ENCODE measurements at regions not wholly inside any gene's neighbourhood (a gene's known extent, or its start where the extent isn't known, plus 50 kb on each side); places are given as distances from the start of the nearest gene placed in this dataset.

GRCh38 chr13:73741111-73741510 is 393.1 kb downstream of the KLF12 start:
- DNase-seq: no peak

DNA sequence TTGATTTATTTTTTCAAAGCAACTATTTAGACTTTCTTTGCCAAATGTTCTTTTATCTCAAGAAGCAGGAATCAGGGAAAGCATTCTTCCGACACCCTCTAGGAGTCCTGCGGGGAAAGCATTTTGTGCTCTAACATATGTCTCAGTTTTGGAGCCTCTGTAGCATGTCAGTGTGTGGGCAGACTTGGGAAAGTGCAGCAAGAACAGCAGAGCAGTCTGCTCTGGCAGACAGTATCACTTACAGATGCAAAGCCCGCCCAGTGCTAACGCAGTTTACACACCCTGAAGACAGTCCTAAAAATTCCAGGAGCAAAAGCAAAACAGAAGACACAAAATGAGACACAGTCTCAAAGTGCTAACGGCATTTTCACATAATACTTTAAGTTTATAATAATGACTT is 393.5 kb downstream of the KLF12 start:
- DNase-seq: no peak

DNA sequence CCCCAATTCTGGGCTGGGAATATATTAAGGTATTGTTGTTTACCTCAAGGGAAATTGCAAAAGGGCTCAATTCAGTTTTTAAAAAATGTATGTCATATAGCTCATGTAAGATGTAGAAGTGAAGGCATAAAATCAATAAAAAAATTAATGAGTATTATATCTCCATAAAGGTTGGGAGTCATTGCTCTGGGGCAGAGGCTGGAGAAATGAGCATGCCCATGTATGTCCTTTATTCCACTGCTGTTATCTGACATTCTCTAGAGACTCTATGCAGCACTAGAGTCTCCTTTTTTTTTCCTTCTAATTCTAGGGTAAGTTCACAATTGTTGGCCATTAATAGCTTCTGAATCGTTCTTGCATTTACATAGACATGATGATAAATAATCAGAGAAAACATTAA is 394.8 kb downstream of the KLF12 start:
- DNase-seq: no peak

DNA sequence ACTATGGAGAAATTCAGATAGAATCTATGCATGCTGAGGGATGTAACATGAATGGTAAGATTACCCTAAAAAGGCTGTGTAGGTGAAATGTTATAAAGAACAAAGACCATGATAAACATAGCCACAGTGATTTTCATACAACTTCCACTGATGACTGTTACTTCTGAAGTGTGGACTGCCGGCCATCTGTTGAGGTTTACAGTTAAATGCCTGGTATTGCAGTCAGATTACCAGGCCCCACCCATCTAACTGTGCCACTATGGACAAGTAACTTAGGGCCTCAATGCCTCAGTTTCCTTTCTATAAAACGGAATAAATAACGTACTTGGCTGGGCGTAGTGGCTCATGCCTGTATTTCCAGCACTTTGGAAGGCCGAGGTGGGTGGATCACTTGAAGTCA is 395.6 kb downstream of the KLF12 start:
- DNase-seq: no peak

GRCh38 chr13:73737214-73737613 is 397.0 kb downstream of the KLF12 start:
- no peak for DNase-seq

DNA sequence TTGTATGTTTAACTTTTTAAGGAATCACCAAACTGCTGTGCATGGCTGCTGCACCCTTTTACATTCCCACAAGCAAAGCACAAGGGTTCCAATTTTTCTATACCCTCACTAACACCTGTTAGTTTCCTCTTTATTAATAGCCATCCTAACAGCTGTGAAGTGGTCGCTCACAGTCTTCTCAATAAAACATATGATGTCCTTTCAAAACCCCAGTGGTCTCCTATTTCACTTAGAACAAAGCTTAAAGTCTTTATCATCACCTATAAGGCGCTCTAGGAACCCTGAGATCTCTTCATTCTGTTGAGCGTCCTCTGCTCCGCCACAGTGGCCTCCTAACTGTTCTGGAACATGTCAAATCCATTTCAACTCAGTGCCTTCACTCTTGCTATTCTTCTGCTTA is 400.5 kb downstream of the KLF12 start:
- DNase-seq: no peak

DNA sequence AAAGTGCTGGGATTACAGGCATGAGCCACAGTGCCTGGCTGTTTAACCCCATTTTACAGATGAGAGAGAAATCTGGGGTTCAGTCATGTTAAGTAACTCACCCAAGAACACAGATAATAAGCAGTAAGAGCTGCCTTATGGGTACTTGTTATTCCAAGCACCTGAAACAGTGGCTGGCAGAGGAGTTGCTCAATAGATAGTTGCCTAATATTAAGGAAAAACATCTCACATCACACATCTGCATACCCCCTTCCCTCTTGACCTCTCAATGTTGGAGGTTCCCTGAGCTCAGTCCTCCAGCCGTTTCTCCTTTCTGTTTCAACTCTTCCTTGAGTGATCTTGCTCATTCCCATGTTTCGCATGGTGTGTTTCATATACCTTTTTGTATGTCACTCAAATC is 401.9 kb downstream of the KLF12 start:
- DNase-seq: no peak

DNA sequence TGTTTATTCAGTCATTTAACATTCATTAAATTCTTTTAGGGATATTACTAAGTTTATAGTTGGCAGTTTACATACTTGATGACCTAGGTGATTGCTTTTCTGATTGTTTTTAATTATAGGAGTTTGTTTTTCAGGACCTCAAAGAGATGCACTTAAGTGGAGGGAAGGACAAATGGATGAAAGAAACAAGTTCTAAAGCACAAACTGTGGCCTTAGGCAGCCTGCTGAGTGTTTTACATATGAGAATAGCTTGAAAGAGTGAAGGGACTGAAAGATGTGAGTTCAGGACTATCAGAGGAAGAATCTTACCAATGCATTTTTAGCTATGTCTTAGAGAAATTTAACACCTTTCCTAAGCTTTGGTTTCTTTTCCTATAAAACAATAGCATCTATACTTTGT is 402.6 kb downstream of the KLF12 start:
- DNase-seq: no peak

GRCh38 chr13:73730014-73730413 is 404.2 kb downstream of the KLF12 start:
- no peak for DNase-seq

DNA sequence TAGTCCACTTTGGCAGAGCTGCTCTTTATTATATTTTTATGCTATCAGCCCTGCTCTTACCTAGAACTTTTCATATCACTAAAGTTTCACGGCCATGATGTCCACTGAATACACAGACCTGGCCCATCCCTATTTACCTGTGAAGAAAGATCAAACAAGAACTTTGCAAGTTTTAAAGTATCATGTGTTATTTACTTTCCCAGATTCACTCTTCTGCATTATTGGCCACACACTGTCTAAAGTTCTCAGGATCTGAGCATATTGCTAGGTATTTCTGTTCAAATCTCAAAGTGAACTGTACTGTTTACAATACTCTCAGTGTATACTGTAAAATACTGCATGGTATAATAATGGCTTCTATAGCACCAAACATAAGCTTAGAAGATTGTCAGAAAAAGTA is 405.2 kb downstream of the KLF12 start:
- DNase-seq: no peak

- DNase-seq: peak; percentile 55
Measured at GRCh38 chr13:73722120-73722519, 412.1 kb downstream of the KLF12 start.

- no peak for DNase-seq
Measured at GRCh38 chr13:73721571-73721970, 412.6 kb downstream of the KLF12 start.

DNA sequence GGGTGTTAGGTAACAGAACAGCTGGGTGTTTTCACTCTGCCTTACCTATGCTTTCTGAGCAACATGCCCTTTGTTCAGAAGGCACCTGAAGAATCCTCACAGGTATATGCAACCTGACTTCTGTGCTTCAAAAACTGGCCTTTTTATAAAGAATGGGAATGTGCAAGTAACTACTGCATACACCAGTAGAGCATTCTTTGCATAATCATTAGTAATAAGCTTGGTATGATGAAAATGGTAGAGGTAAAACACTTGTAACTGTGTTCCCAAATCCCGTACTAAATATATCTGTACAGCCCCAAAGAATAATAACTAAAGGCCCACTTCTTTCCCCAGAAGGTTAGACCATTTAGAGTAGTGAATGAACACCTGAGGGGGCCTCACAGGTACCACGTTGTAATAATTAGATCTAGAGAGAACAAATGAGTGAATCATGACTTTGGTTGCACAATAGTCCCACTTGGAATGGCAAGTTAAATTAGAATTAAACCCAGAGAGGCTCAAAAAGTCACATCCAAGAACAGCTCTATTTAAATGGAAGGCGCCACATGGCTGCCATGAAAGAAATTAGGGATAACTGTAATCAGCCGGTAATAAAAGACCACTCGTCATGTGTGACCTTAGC is 413.9 kb downstream of the KLF12 start:
- DNase-seq: no peak

GRCh38 chr13:73718246-73718645 is 416.0 kb downstream of the KLF12 start:
- DNase-seq: no peak

DNA sequence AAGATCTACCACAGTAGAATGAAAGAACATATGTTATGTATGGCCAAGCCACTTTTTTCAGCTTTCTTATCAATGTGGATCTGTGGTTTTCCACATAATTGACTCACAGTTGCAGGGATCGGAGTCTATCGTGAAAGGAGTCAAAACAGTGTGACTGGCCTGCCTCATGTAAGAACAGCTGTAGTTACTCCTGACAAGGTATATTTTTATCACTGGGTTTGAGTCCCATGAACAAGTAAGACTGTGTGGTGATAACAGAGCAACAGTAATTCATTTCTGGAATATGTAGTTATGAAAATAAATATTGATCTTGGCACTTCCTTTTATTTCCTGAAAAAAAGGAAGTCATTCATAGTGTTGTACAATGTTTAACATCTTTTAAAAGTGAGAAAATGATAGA is 416.6 kb downstream of the KLF12 start:
- no peak for DNase-seq

- no peak for DNase-seq
Measured at GRCh38 chr13:73715911-73716510, 418.2 kb downstream of the KLF12 start.

- no peak for DNase-seq
Measured at GRCh38 chr13:73715114-73715910, 418.9 kb downstream of the KLF12 start.

- no peak for DNase-seq
Measured at GRCh38 chr13:73714522-73714921, 419.7 kb downstream of the KLF12 start.

GRCh38 chr13:73708393-73708985 is 425.7 kb downstream of the KLF12 start:
- peak; percentile 56 for DNase-seq

DNA sequence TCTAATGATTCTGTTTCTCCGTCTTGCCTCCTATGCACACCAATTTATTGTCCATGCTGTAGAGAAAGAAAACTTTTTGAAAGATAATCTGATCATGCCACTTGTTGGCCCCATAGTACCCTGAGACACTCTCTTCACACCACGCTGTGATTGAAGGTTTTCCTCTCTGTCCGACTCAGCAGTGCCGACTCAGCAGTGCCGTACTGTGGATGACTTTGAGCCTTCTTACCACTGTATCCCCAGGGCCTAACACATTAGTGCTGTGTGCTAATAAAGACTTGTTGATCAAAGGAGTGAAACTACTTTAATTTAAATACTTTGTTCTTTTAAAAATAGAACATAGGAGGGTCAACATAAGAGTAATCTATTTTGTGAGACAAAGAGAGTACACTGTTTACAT is 429.6 kb downstream of the KLF12 start:
- no peak for DNase-seq

GRCh38 chr13:73703606-73704005 is 430.6 kb downstream of the KLF12 start:
- DNase-seq: no peak

DNA sequence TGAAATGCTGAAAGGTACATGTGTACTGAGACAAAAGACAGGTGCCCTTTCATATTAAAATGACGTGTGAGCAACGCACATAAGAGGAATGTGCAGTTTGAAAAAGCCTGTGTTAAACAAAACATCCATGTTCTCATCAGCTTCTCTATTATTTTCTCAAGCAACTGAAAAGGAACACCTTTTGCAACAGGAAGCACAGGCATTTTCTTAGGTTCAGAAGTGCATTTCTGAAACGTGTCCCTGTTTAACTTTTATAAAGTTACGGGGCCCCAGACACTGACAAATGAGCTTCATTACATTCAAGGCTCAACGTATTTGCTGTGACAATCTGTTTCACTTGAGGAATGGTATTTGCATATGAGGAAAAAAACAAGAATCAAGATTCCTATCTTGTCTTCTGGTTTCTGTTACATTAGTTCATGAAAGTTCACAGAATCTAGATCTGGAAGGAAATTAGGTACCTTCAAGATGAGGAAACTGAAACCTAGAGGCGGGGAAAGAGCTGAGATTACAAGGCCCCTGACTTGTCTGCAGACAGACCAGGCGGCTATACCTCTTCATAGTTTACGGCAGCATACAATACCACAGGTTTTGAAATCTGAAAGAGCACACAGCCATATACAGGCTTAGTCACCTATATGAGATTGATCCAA is 431.7 kb downstream of the KLF12 start:
- no peak for DNase-seq

- DNase-seq: no peak
Measured at GRCh38 chr13:73701160-73701559, 433.0 kb downstream of the KLF12 start.
